Endothelial cell (in vitro differentiated cells): ENCODE measurements at regions not wholly inside any gene's neighbourhood (a gene's known extent, or its start where the extent isn't known, plus 50 kb on each side); places are given as distances from the start of the nearest gene placed in this dataset.

Source experiments
- DNase-seq: peaks from one replicate; pipeline ENCODE4 v3.0.0; 2021; ENCODE audit warnings: low spot score
- H3K27ac Mint-ChIP-seq: one replicate; pipeline ENCODE4 v1.8.0; 2021; ENCODE audit warnings: mixed read lengths, inconsistent platforms; ENCODE audit not compliant: unreplicated experiment
- H3K27me3 Mint-ChIP-seq: one replicate; pipeline ENCODE4 v1.8.0; 2021; ENCODE audit warnings: mild to moderate bottlenecking, moderate library complexity, mixed read lengths, inconsistent platforms; ENCODE audit not compliant: unreplicated experiment
- H3K36me3 Mint-ChIP-seq: one replicate; pipeline ENCODE4 v1.8.0; 2021; ENCODE audit warnings: mild to moderate bottlenecking, low read depth, mixed read lengths, inconsistent platforms; ENCODE audit not compliant: unreplicated experiment
- H3K4me1 Mint-ChIP-seq: one replicate; pipeline ENCODE4 v1.8.0; 2021; ENCODE audit warnings: mild to moderate bottlenecking, mixed read lengths, inconsistent platforms; ENCODE audit not compliant: unreplicated experiment
- H3K4me3 Mint-ChIP-seq: one replicate; pipeline ENCODE4 v1.8.0; 2021; ENCODE audit warnings: mild to moderate bottlenecking, mixed read lengths, inconsistent platforms; ENCODE audit not compliant: unreplicated experiment
- H3K9me3 Mint-ChIP-seq: one replicate; pipeline ENCODE4 v1.8.0; 2021; ENCODE audit warnings: mixed read lengths, inconsistent platforms; ENCODE audit not compliant: unreplicated experiment
- TF ChIP-seq, protein P1 (sequence below): fragments of 200-600 bp; sonication (generic); IDR thresholded peaks from one replicate; pipeline ENCODE4 v1.5.0; 2021; ENCODE audit warnings: antibody characterized with exemption; ENCODE audit not compliant: unreplicated experiment

GRCh38 chr6:118750143-118750542 is 98.8 kb upstream of the CEP85L start:
- no peak for DNase-seq
- TF ChIP-seq, protein P1, sequence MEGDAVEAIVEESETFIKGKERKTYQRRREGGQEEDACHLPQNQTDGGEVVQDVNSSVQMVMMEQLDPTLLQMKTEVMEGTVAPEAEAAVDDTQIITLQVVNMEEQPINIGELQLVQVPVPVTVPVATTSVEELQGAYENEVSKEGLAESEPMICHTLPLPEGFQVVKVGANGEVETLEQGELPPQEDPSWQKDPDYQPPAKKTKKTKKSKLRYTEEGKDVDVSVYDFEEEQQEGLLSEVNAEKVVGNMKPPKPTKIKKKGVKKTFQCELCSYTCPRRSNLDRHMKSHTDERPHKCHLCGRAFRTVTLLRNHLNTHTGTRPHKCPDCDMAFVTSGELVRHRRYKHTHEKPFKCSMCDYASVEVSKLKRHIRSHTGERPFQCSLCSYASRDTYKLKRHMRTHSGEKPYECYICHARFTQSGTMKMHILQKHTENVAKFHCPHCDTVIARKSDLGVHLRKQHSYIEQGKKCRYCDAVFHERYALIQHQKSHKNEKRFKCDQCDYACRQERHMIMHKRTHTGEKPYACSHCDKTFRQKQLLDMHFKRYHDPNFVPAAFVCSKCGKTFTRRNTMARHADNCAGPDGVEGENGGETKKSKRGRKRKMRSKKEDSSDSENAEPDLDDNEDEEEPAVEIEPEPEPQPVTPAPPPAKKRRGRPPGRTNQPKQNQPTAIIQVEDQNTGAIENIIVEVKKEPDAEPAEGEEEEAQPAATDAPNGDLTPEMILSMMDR, result no peak
- Mint-ChIP-seq H3K27me3 (peaks cover 5% of the 10 kb centered on the region), H3K9me3 (no peaks in the 10 kb centered on the region), H3K4me1 (peaks cover 35% of the 10 kb centered on the region), H3K36me3 (no peaks in the 10 kb centered on the region), H3K27ac (no peak overlapping the region), H3K4me3 (no peak overlapping the region)

DNA sequence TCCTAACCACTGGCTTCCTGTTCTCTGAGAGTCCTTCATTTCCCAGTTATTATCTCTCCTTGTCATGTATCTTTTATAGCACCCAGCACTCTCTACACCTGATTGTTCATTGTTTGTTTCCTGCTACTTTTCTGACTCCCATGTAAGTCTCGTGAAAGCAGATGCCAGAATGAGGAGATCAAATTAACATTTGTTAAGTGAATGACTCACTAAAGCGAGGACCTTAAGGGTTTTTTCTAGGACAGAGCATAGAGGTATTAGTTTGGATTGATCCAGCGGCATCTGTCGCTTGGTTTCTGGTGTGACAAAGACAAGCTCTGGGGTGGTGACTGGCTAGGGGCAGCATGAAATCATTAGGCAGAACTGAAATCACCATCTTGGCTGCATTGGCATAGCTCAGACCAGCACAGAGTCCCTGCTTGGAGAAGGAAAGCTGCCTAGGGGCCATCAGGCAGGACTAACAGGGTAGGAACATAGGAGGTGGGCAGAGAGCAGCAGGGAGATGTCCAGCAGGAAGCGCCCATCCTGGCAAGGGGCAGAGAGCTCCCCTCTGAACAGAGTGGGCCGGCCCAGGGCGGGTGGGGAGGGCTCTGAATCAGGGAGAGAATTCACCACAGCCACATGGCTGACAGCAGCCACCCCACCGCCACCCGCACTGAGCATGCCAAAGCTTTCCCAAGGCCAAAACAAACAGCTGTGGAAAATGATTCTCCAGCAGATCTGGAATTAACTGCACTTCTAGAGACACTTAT is 97.1 kb upstream of the CEP85L start:
- Mint-ChIP-seq H3K4me3 (peak overlapping the region; percentile 14), H3K9me3 (no peaks in the 10 kb centered on the region), H3K27me3 (peaks cover 7% of the 10 kb centered on the region), H3K4me1 (peaks cover 35% of the 10 kb centered on the region), H3K27ac (peak overlapping the region; percentile 75), H3K36me3 (no peaks in the 10 kb centered on the region)
- TF ChIP-seq, protein P1, result no peak
- DNase-seq, result no peak

GRCh38 chr6:118746825-118747174 is 95.4 kb upstream of the CEP85L start:
- H3K27ac Mint-ChIP-seq, result no peak overlapping the region
- H3K36me3 Mint-ChIP-seq, result no peaks in the 10 kb centered on the region
- no peaks in the 10 kb centered on the region for H3K9me3 Mint-ChIP-seq
- peaks cover 7% of the 10 kb centered on the region for H3K27me3 Mint-ChIP-seq
- peaks cover 35% of the 10 kb centered on the region for H3K4me1 Mint-ChIP-seq
- H3K4me3 Mint-ChIP-seq, result no peak overlapping the region
- DNase-seq, result no peak
- TF ChIP-seq, protein P1, result no peak

- Mint-ChIP-seq H3K4me1 (peaks cover 35% of the 10 kb centered on the region), H3K9me3 (no peaks in the 10 kb centered on the region), H3K27me3 (peaks cover 7% of the 10 kb centered on the region), H3K36me3 (no peaks in the 10 kb centered on the region), H3K4me3 (no peak overlapping the region), H3K27ac (no peak overlapping the region)
- DNase-seq, result no peak
- TF ChIP-seq, protein P1, result no peak
Observed at GRCh38 chr6:118746145-118746824, 94.9 kb upstream of the CEP85L start.

DNA sequence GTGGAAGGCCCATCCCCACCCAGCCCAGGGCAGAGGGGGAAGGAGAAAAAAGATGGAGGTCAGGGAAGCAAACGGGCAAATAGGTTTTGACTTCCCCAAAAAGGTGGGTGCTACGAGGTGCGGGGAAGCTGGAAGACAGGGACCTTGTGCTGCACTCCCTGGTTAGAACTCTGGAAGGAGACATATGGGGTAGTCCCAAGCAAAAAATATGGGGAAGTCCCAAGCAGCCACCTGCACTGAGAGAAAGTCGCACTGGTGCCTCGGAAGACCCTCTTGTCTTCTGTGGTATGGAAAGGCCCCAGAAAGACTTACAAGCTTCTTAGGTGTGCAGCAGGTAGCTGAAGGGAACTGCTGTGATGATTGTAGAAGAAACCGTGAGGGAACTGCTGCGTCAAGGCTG is 93.8 kb upstream of the CEP85L start:
- no peak for DNase-seq
- no peak overlapping the region for H3K27ac Mint-ChIP-seq
- peaks cover 35% of the 10 kb centered on the region for H3K4me1 Mint-ChIP-seq
- no peaks in the 10 kb centered on the region for H3K36me3 Mint-ChIP-seq
- H3K9me3 Mint-ChIP-seq, result no peaks in the 10 kb centered on the region
- no peak overlapping the region for H3K4me3 Mint-ChIP-seq
- H3K27me3 Mint-ChIP-seq, result peaks cover 7% of the 10 kb centered on the region
- TF ChIP-seq, protein P1, result no peak
